Ishikawa (cell line): ENCODE measurements at regions not wholly inside any gene's neighbourhood (a gene's known extent, or its start where the extent isn't known, plus 50 kb on each side); places are given as distances from the start of the nearest gene placed in this dataset.

Experiments used
- CEBPB ChIP-seq: IDR thresholded peaks from 2 replicates; pipeline ENCODE4 v1.6.1; 2012
- CREB1 ChIP-seq: IDR thresholded peaks from 2 replicates; pipeline ENCODE4 v1.6.1; 2012; ENCODE audit warnings: low read depth
- EP300 ChIP-seq: IDR thresholded peaks from 2 replicates; pipeline ENCODE4 v1.6.1; 2012; ENCODE audit warnings: borderline replicate concordance
- FOXM1 ChIP-seq: IDR thresholded peaks from 2 replicates; pipeline ENCODE4 v1.6.1; 2012; ENCODE audit warnings: low read depth, borderline replicate concordance
- NFIC ChIP-seq: IDR thresholded peaks from 2 replicates; pipeline ENCODE4 v1.6.1; 2012
- RAD21 ChIP-seq: IDR thresholded peaks from 2 replicates; pipeline ENCODE4 v1.6.1; 2012; ENCODE audit warnings: low read depth
- TAF1 ChIP-seq: IDR thresholded peaks from 2 replicates; pipeline ENCODE4 v1.6.1; 2012; ENCODE audit warnings: low read depth, mild to moderate bottlenecking
- TCF12 ChIP-seq: IDR thresholded peaks from 2 replicates; pipeline ENCODE4 v1.6.1; 2012; ENCODE audit warnings: low read depth
- YY1 ChIP-seq: IDR thresholded peaks from 2 replicates; pipeline ENCODE4 v1.6.1; 2012; ENCODE audit warnings: low read depth
- ZBTB7A ChIP-seq: IDR thresholded peaks from 2 replicates; pipeline ENCODE4 v1.6.1; 2012; ENCODE audit warnings: low read depth
- TF ChIP-seq, protein P1 (sequence below): IDR thresholded peaks from 2 replicates; pipeline ENCODE4 v1.6.1; 2012
- TF ChIP-seq, protein P2 (sequence below): IDR thresholded peaks from 2 replicates; pipeline ENCODE4 v1.6.1; 2012
- TF ChIP-seq, protein P3 (sequence below): IDR thresholded peaks from 2 replicates; pipeline ENCODE4 v1.6.1; 2012; ENCODE audit warnings: low read depth, mild to moderate bottlenecking

DNA sequence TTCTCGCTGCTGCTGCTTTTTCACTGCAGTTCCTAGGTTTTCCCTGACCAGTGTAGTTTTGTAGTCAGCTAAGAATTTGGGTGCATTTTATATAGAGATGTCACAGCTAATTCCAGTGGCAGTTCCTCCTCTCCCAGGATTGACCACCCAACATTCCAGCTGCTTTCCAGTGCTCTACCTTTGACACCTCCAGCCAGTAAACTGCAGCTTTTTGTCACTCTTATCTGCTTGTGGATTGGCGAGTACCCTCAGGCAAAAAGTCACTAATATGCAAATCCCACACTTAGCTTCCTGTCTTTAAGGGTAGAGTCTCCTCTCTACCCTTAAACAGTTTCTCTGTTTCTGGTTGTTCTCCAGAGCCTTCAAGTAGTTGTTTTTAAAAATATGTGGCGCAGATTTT lies 146.9 kb upstream of the KCNG1 start:
- no peak for TF ChIP-seq NFIC
- no peak for TF ChIP-seq CEBPB
- TF ChIP-seq, protein P1, sequence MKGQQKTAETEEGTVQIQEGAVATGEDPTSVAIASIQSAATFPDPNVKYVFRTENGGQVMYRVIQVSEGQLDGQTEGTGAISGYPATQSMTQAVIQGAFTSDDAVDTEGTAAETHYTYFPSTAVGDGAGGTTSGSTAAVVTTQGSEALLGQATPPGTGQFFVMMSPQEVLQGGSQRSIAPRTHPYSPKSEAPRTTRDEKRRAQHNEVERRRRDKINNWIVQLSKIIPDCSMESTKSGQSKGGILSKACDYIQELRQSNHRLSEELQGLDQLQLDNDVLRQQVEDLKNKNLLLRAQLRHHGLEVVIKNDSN = no peak
- TF ChIP-seq TCF12 = no peak
- TF ChIP-seq, protein P2, sequence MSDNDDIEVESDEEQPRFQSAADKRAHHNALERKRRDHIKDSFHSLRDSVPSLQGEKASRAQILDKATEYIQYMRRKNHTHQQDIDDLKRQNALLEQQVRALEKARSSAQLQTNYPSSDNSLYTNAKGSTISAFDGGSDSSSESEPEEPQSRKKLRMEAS = no peak
- no peak for TF ChIP-seq TAF1
- no peak for TF ChIP-seq CREB1
- TF ChIP-seq EP300 = no peak
- TF ChIP-seq, protein P3, sequence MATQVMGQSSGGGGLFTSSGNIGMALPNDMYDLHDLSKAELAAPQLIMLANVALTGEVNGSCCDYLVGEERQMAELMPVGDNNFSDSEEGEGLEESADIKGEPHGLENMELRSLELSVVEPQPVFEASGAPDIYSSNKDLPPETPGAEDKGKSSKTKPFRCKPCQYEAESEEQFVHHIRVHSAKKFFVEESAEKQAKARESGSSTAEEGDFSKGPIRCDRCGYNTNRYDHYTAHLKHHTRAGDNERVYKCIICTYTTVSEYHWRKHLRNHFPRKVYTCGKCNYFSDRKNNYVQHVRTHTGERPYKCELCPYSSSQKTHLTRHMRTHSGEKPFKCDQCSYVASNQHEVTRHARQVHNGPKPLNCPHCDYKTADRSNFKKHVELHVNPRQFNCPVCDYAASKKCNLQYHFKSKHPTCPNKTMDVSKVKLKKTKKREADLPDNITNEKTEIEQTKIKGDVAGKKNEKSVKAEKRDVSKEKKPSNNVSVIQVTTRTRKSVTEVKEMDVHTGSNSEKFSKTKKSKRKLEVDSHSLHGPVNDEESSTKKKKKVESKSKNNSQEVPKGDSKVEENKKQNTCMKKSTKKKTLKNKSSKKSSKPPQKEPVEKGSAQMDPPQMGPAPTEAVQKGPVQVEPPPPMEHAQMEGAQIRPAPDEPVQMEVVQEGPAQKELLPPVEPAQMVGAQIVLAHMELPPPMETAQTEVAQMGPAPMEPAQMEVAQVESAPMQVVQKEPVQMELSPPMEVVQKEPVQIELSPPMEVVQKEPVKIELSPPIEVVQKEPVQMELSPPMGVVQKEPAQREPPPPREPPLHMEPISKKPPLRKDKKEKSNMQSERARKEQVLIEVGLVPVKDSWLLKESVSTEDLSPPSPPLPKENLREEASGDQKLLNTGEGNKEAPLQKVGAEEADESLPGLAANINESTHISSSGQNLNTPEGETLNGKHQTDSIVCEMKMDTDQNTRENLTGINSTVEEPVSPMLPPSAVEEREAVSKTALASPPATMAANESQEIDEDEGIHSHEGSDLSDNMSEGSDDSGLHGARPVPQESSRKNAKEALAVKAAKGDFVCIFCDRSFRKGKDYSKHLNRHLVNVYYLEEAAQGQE = no peak
- no peak for TF ChIP-seq RAD21
- TF ChIP-seq YY1 = no peak
- TF ChIP-seq FOXM1 = no peak
- TF ChIP-seq ZBTB7A = no peak
